Fibroblast of skin of right quadriceps (primary cell): ENCODE measurements at regions not wholly inside any gene's neighbourhood (a gene's known extent, or its start where the extent isn't known, plus 50 kb on each side); places are given as distances from the start of the nearest gene placed in this dataset.
"Not testable (repeated sequence)": the region's sequence is repeated elsewhere in the genome, so short reads cannot be mapped to it uniquely, and the experiment has no call there.

Experiments used
- DNase-seq: peaks from one replicate; pipeline ENCODE4 v3.0.0-alpha.2; 2013

DNA sequence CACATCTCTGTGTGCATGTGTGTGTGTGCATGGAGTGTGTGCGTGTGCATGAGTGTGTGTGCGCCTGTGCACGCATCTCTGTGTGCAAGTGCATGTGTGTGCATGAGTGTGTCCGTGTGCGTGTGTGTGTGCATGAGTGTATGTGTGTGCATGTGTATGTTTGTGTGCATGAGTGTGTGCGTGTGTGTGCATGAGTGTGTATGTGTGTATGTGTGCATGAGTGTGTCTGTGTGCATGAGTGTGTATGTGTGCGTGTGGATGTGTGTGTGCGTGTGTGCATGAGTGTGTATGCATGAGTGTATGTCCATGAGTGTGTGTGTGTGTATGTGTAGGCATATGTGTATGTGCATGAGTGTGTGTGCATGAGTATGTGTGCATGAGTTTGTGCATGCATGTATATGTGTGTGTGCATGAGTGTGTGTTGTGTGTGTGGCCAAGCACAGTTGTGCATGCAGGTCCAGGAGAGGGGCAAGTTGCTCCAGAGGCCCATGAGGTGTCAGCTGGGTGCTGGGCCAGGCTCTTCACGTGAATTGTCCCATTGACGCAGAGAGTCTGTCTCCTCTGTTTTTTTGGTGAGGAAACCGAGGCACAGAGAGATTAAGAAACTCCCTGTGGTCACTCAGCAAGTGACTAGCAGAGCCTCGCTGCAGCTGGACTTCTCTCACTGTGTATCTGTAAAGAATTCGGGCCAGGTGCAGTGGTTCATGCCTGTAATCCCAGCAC, 75.5 kb downstream of the ASB1 start:
- no peak for DNase-seq

DNA sequence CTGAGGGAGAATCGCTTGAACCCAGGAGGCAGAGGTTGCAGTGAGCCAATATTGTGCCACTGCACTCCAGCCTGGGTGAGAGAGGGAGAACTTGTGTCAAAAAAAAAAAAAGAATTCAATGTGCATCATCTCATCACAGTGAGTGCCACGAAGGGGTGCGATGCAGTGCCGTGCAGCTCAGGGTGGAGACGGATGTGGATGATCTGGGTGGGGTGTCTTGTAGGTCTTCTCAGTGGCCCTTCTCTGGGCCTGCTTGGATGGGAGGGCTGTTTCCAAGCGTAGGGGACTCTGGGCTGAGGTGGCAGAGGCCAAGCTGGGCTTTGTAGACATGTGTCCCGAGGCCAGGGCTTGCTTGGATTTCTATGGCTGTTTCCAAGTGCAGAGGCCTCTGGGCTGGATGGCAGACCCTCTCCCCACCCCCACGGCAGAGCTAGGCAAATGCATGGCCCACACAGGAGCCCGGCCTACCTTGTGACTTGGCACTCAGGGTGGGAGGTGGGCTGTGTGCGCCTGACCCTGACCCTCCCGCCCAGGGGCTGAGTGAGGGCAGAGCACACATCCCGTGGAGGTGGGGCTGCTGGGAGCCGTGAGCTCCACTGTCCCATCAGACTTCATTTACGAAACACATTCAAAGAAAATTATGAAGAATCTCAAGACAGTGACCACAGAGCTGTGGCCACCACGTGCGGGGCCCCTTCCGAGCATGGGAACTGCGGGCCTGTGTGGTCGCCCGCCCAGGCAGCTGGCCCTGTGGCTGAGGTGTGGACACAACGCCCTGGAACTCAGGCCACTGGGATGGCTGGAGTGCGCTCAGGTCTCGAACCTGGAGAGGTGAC, 76.4 kb downstream of the ASB1 start:
- no peak for DNase-seq

DNA sequence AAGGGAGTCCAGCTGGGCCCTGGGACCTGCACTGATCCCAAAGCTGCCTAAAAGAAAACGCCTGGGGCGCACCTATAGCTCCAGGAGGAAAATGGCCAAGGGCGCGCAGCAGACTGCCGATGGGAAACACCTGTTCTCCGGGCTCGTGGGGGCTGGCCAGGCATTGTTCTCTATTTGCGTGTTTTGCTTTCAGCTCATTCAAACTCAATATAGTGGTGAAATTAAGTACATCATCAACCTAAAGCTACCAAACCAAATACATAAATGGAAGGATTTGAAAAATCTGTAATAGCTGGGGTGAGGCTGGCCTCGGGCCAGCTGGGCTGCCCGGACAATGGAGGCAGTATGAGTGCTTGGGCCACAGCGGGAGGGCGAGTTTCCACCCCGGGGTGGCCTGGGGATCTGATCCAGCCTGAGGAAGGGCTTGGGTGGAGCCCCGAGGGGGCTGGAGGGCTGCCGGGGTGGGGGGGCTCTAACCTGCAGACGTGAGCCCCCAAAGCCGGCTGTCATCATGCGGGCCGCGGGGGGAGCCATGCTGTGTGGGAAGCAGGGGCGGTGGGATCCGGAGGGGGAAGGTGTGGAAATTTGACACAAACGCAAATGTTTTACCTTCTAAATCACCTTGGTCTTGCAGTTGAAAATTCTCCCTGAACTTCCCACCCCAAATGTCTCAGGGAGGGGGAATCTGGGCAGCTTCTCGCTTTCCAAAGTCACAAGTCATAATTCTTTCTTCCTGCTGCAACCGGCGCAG, 77.6 kb downstream of the ASB1 start:
- DNase-seq, result no peak

DNA sequence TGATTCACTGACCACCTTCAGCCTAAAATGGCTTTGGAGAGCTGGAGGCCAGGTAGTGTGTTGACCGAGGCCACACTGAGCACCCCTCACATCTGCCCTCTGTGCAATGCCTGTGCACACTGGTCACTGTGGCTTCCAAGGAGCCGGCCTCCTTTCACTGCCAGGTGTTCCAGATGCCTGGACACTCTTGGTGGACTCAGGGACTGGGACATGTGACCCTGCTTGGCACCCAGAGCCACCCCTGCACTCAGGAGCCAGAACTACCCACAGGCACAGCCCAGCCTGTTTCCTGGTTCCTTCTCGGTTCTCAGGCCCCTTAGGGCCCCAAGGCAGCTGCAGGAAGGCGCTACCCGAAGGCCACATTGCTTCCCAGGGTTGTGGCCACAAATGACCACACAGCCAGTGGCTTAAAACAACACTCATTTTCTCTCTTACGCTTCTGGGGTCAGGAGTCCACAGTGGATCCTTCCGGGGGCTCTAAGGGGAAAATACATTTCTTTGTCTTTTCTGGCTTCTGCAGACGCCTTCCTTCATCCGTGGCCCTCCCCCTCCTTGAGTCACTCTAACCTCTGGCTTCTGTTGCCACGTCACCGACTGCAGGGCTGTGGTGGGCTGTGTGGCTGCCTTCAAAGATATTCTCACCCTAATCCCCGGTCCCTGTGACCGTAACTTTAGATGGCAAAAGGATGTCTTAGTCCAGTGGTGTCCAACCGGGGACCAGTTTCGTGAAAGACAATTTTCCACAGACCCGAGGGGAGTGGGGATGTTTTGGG, 78.6 kb downstream of the ASB1 start:
- no peak for DNase-seq

DNA sequence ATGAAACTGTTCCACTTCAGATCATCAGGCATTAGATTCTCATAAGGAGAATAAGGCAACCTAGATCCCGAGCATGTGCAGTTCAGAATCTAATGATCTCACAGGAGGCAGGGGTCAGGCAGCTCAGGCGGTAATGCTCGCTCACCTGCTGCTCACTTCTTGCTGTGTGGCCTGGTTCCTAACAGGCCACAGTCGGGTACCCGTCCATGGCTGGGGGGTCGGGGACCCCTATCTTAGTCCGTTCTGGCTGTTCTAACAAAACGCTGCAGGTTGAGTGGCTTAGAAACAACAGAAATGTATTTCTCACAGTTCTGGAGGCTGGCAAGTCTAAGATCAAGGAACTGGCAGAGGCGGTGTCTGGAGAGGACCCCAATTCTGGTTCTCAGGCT, 79.2 kb downstream of the ASB1 start:
- no peak for DNase-seq

DNA sequence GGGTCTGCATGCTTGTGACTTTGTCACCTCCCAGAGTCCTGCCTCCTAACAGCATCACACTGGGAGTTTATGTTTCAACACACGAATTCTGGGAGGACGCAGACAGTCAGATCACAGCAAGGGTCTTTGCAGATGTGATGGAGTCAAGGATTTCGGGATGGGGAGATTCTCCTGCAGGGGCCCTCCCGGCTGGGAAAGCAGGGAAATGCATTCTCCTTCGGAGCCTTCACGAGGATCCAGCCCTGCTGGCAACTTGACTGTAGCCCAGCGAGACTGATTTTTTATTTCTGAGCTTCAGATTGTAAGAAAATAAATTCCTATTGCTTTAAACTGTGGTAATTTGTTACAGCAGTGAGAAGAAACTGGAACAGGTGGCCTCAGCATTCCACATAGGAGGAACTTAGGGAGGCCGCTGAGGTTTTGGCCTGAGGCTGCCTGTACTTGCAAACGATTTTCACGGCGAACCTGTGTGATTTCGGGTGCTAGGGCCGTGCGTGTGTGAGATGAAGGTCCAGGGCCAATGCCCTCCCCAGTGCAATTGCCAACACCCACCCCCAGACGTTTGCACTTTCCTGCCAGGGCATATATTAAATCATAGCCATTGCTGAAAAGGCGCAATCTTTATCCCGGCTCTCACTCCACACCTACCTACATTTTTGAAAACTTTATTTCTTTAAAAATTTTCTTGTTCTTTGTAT, 79.8 kb downstream of the ASB1 start:
- no peak for DNase-seq

DNA sequence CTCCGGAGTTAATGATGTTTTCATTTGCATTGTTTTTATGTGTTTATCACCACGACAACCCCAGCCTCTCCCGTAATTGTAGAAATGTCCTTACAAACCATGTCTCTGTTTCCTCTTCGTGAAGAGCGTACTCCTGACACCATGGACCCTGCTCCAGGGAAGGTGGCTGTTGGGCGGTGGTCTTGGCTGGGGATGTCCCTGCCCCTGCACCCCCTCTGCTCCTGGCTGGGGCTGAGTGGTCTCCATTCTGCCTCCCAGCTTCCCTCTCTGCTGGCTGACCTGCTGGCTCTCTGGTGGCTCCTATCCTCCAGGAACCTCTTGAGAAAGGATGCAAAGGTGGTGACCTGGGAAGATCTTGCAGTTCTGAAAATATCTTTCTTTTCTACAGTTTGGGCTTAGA, 81.1 kb downstream of the ASB1 start:
- no peak for DNase-seq

DNA sequence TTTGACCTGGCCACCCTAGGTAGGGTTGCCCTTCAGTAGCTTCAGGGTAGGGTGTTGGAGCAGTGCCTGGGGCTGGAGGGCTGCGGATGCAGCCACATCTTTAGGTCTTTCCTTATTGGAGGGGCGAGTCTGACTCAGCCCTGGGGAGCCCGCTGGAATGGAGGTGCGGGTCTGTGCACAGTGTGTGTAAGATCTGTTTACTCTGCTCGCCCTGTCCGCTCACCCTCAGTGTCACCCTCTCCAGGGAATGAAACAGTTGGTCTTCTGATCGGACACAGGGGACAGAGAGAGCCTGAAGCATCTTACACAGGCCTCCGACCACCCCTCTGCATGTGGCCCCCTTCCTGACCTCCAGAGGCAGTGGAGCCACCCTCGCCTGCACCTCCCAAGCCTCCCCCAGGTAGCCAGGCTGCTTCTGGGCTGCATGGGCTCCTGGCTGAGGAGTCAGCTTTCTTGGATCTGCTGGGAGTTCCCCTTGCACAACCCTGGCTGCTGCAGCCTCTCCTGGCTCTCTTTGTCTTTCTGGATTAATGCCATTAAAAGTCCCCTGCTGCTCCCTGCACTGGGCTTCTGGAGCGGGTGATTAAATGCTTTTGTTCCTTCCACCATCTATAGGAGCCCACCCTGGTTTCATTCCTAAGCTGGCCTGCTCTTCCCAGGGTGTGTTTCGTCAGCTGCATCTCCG, 82.6 kb downstream of the ASB1 start:
- peak; percentile 48 for DNase-seq

DNA sequence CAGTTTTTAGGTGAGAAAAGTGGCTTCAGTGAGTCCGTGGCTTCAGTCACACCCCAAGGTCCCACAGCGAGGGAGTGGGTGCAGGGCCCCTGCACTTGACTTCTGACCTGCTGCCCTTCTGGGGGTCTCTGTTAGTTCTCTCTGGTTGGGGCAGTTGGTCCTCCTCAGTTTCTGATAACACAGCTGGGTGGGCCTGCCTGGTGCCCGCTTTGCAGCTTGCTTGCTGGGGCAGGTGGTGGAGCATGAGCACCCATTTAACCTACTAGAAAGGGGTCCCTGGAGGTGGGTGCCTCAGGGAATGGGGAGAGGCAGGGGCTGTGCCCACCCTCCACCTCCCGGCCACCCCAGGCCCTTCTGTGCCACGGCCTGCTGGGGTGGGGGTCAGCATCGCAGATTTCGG, 83.2 kb downstream of the ASB1 start:
- DNase-seq, result no peak

DNA sequence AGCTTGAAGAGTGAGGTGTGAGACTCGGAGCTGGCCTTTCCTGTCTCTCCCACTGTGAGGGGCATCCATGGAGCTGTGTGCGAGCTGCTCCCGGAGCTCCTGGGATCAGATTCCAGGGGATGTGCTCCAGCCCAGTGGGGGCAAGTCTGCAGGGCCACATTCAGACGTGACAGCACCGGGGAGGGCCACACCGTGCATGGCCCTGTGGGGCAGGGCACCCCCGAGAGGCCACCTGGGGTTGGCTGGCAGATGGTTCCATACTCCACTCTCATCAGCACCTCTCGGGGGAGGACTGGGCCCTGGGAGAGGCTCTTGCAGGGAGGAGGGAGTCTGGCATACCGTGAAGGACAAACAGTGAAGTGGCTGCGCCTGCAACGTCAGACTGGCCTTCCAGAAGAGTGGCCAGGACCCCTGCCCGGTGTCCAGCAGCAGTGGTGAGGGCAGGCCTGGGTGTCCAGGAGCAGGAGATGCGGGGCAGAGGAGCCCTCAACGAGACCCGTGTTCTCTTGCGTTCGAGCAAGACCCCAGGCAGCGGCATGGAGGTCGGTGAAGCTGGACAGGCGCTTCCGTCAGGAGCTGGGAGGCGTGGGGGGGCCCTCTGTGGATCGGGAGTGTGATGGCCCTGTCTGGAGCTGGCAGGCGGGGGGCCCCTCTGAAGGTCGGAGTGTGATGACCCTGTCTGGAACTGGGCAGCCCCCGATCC, 84.3 kb downstream of the ASB1 start:
- DNase-seq, result no peak

DNA sequence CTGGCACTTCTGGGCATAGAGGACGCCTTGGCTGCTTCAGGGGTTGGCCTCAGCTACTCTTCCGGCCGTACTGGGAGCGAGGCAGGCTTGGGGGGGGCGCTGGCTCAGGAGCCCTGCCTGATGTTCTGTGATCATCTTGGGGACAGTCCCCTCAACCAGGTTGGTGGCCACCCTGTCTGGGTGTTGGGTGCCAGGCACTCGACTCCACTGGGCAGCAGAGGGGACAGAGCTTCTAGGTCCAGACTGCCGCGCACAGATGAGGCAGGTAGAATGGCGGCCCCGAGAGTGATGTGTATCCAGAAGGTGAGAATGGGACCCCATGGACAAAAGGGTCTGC, 84.9 kb downstream of the ASB1 start:
- no peak for DNase-seq

DNA sequence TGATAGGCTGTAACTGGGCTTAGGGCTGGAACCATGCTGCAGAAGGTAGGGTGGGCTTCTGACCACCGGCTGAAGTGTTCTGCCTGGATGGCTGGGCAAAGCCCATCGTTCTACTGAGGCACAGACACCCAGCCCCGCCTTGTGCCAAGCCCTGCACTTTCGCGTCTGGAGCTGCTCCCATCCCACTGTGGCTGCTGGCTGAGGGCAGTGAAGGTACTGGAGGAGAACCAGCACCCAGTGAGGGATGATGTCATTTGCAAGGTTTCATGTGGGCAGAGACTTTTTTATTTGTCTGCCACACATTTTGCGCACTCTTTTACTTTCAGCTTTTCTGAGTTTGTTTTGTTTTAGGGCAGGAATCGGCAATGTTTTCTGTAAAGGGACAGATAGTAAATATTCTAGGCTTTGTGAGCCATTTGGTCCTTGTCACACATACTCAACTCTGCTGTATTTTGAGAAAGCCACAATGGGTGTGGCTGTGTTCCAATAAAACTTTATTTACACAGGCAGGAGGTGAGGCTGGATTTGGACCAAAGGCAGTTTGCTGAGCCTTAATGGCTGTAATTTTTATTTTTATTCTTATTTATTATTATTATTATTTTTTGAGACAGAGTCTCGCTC, 85.6 kb downstream of the ASB1 start:
- no peak for DNase-seq

DNA sequence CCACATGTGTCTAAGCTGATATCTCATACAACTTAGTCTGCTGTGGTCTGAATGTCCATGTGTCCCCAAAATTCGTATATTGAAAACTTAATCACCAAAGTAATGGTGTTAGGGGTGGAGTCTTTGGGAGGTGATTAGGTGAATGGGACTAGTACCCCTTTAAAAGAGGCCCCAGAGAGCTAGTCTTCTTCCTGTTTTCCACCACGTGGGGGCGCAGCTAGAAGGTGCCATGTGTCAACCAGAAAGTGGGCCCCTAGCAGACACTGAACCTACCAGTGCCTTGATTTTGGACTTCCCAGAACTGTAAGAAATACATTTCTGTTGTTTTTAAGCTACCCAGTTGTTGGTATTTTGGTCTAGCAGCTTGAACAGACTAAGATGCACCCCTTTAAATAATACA, 86.6 kb downstream of the ASB1 start:
- DNase-seq, result peak; percentile 51

DNA sequence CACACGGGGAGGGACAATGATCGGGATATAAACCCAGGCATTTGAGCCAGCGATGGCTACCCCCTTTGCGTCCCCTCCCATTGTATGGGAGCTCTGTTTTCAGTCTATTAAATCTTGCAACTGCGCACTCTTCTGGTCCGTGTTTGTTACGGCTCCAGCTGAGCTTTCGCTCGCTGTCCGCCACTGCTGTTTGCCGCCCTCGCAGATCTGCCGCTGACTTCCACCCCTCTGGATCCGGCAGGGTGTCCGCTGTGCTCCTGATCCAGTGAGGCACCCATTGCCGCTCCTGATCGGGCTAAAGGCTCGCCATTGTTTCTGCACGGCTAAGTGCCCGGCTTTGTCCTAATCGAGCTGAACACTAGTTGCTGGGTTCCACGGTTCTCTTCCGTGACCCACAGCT, 87.3 kb downstream of the ASB1 start:
- not testable (repeated sequence) for DNase-seq

DNA sequence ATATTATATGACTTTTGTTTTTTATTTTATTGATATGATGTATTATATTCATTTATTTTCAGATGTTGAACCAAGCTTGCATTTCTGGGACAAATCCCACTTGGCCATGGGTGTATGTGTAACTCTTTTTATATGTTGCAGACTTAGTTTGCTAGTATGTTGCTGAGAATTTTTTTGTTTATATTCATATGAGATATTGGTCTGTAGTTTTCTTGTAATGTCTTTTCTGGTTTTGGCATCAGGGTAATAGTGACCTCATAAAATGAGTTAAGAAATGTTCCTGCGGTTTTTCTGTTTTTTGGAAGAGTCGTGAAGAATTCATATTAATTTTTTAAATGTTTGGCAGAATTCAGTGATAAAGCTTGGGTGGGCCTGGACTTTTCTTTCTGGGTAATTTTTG, 88.7 kb downstream of the ASB1 start:
- peak; percentile 40 for DNase-seq

DNA sequence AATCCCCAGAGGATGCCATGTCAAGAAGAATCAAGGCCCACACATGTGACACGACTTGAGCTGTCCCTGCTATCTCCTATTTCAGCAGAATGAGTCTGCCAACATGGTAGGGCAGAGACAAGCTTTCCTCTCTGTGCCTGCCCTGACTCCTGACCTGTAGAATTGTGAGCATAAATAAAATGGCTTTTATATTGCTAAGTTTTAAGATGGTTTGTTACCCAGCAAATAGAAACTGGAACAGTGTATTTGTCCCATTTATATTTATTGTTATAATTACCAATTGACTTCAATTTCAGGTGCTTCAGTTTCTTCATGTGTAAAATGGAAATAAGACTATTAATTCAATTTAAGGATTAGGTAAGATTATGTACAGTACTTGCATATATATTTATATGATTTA, 90.5 kb downstream of the ASB1 start:
- no peak for DNase-seq

DNA sequence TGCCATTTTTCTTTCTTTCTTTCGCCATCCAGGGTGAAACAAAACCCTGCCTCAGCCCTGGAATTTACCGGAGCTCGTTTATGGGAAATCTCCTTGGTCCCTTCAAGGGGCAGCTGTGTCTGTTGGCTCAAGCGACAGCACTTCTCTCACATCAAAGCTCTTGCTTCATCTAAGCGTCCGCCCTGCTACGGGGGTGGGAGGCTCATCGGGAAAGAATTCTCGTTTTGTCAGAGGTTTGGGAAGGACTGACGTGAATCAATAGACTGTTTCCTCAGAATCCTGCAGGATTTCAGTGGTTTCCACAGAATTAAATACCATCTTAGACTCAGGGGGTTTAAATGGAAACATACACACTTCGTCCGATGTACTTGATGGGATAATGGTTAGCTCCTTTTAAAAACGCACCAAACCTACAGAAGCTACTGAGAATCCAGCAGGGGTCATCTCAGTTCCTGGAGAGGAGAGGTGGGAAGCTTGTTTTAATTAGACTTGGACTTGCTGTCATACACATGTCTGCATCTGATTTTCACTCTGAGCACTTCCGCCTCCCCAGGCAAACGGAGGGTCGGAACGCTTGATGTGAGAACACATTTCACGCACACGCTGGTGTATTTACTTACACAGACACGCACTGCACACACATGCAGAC, 91.6 kb downstream of the ASB1 start:
- peak; percentile 96 for DNase-seq

DNA sequence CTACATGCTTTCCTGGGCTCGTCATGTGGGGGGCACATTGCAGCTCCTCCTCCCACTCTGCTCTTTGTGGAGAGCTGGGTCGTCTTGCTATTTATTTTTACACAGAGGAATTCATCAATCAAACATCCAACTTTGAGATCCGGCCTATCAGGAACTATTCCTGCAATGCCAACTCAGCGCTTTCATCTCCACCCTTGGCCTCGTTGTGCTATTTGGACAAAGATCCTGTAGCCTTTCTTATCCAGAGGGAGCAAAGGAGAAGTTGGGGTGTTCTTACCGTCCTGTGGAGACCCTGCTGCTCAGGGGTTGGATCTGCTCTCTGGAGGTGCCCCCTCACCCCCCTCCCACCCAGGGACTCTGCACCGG, 92.1 kb downstream of the ASB1 start:
- no peak for DNase-seq

DNA sequence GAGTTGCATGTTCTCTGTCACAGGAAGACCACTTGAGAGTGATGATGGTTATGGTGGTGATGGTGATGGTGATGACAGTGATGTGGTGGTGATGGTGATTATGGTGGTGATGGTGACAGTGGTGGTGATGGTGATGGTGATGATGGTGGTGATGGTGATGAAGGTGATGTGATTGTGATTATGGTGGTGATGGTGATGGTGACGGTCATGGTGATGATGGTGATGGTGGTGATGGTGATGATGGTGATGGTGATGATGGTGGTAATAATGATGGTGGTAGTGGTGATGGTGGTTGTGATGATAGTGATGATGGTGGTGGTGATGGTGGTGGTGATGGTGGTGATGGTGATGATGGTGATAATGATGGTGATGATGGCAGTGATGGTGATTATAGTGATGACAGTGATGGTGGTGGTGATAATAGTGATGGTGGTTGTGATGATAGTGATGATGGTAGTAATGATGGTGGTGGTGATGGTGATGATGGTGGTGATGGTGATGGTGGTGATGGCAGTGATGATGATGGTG, 93.7 kb downstream of the ASB1 start:
- no peak for DNase-seq

DNA sequence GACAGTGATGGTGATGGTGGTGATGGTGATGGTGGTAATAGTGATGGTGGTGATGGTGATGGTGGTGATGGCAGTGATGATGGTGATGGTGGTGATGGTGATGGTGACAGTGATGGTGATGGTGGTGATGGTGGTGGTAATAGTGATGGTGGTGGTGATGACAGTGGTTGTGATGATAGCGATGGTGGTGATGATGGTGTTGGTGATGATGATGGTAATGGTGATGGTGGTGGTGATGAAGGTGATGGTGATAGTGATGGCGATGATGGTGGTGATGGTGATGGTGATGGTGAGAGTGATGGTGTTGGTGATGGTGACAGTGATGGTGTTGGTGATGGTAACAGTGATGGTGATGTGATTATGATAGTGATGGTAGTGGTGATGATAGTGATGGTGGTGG, 94.3 kb downstream of the ASB1 start:
- no peak for DNase-seq
